ENCODE measurements at regions not wholly inside any gene's neighbourhood (a gene's known extent, or its start where the extent isn't known, plus 50 kb on each side); places are given as distances from the start of the nearest gene placed in this dataset.
"Not testable (repeated sequence)": the region's sequence is repeated elsewhere in the genome, so short reads cannot be mapped to it uniquely, and the experiment has no call there.

GRCh38 chr7:93813514-93813913, 77.0 kb downstream of the TFPI2 start:
- no peak overlapping the region for H3K4me3 ChIP-seq (replicated peaks; ENCODE audit: low read depth, low read length)
- no peak for TF ChIP-seq CTCF (IDR thresholded peaks at IDR 0.05; ENCODE audit: low read depth, low read length, missing control alignments)
- DNase-seq (ENCODE audit: extremely low read depth, low read depth) = no peak

- DNase-seq (ENCODE audit: extremely low read depth, low read depth) = no peak
- no peak overlapping the region for H3K4me3 ChIP-seq (replicated peaks; ENCODE audit: low read depth, low read length)
- no peak for TF ChIP-seq CTCF (IDR thresholded peaks at IDR 0.05; ENCODE audit: low read depth, low read length, missing control alignments)
Observed at GRCh38 chr7:93812061-93812460, 78.5 kb downstream of the TFPI2 start.

GRCh38 chr7:93811198-93811597, 79.4 kb downstream of the TFPI2 start:
- DNase-seq (ENCODE audit: extremely low read depth, low read depth) = no peak
- TF ChIP-seq CTCF (IDR thresholded peaks at IDR 0.05; ENCODE audit: low read depth, low read length, missing control alignments) = no peak
- no peak overlapping the region for H3K4me3 ChIP-seq (replicated peaks; ENCODE audit: low read depth, low read length)

GRCh38 chr7:93810561-93810960, 80.0 kb downstream of the TFPI2 start:
- no peak for TF ChIP-seq CTCF (IDR thresholded peaks at IDR 0.05; ENCODE audit: low read depth, low read length, missing control alignments)
- DNase-seq (ENCODE audit: extremely low read depth, low read depth) = no peak
- H3K4me3 ChIP-seq (replicated peaks; ENCODE audit: low read depth, low read length) = no peak overlapping the region

GRCh38 chr7:93804726-93805125, 85.8 kb downstream of the TFPI2 start:
- no peak for TF ChIP-seq CTCF (IDR thresholded peaks at IDR 0.05; ENCODE audit: low read depth, low read length, missing control alignments)
- no peak overlapping the region for H3K4me3 ChIP-seq (replicated peaks; ENCODE audit: low read depth, low read length)
- no peak for DNase-seq (ENCODE audit: extremely low read depth, low read depth)

GRCh38 chr7:93799750-93800357, 90.7 kb downstream of the TFPI2 start:
- no peak overlapping the region for H3K4me3 ChIP-seq (replicated peaks; ENCODE audit: low read depth, low read length)
- DNase-seq (ENCODE audit: extremely low read depth, low read depth) = peak; percentile 10
- peak; percentile 30 for TF ChIP-seq CTCF (IDR thresholded peaks at IDR 0.05; ENCODE audit: low read depth, low read length, missing control alignments)

GRCh38 chr7:93793084-93793697, 97.4 kb downstream of the TFPI2 start:
- DNase-seq (ENCODE audit: extremely low read depth, low read depth); H3K4me3 ChIP-seq (replicated peaks; ENCODE audit: low read depth, low read length): not testable (repeated sequence)

Measured in HFF-Myc (cell line).